GM12891 (cell line): ENCODE measurements at regions not wholly inside any gene's neighbourhood (a gene's known extent, or its start where the extent isn't known, plus 50 kb on each side); places are given as distances from the start of the nearest gene placed in this dataset.

Source experiments
- PAX5 ChIP-seq: IDR thresholded peaks from 2 replicates; pipeline ENCODE4 v1.6.1; 2011; ENCODE audit warnings: low read length, moderate library complexity, mild to moderate bottlenecking; ENCODE audit not compliant: insufficient read depth, severe bottlenecking
- SPI1 ChIP-seq: IDR thresholded peaks from 2 replicates; pipeline ENCODE4 v1.6.1; 2011; ENCODE audit warnings: low read depth, low read length, control low read depth
- TAF1 ChIP-seq: IDR thresholded peaks from 2 replicates; pipeline ENCODE4 v1.6.1; 2011; ENCODE audit warnings: low read depth, low read length, control low read depth

GRCh38 chr14:49463146-49463545 lies 123.0 kb downstream of the RPS29 start:
- TF ChIP-seq TAF1 (no peak), PAX5 (no peak), SPI1 (no peak)
